ENCODE measurements at regions not wholly inside any gene's neighbourhood (a gene's known extent, or its start where the extent isn't known, plus 50 kb on each side); places are given as distances from the start of the nearest gene placed in this dataset.
A peak's percentile ranks its signal among the peaks of the same experiment; 100 is the strongest.

DNA sequence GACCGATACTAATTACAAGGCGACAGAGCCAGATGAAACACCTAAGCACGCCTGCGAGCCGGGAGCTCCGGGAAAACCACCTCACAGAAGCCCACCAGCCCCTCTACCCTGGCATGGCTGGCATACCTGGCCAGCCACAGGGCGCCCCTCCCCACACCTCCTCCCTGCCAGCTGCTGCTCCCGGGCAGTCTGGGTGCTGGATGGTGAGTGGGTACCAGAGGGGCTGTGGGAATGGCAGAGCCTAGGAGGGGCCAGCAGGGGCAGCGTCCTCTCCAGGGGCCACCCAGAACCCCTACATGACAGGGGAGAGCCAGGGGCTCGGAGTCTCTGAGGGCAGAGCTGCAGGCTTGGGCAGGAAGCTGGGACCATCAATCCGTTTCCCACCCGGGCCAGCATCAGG lies 58.7 kb upstream of the GPC1 start:
- Mint-ChIP-seq H3K27ac (ENCODE audit: low read depth, unreplicated experiment) (no peak overlapping the region), H3K4me3 (ENCODE audit: unreplicated experiment) (no peak overlapping the region), H3K36me3 (ENCODE audit: insufficient read depth, unreplicated experiment) (no peaks in the 10 kb centered on the region), H3K9me3 (ENCODE audit: unreplicated experiment) (no peaks in the 10 kb centered on the region), H3K27me3 (ENCODE audit: insufficient read depth, unreplicated experiment) (no peaks in the 10 kb centered on the region), H3K4me1 (ENCODE audit: insufficient read depth, unreplicated experiment) (peaks cover 5% of the 10 kb centered on the region)
- ChIA-PET POLR2A (interaction anchor here (1.4 kb wide), 1 partner anchor 12 kb away, joined by 6 read pairs; no protein-coding TSS in a partner anchor), CTCF (interaction anchor here (0.5 to 0.7 kb wide), 2 partner anchors 64 to 171 kb away, joined by 3 read pairs; no protein-coding TSS in a partner anchor)
- no TSS peak for BruUV-seq (replicated peaks)
- intact Hi-C loops (cut with micrococcal nuclease), result no loop called here
- no peak for DNase-seq (ENCODE audit: unreplicated experiment)
- TF ChIP-seq CTCF (IDR thresholded peaks at IDR 0.05; ENCODE audit: unreplicated experiment), result no peak

- Mint-ChIP-seq H3K4me1 (ENCODE audit: insufficient read depth, unreplicated experiment) (peaks cover 5% of the 10 kb centered on the region), H3K27me3 (ENCODE audit: insufficient read depth, unreplicated experiment) (no peaks in the 10 kb centered on the region), H3K4me3 (ENCODE audit: unreplicated experiment) (no peak overlapping the region), H3K9me3 (ENCODE audit: unreplicated experiment) (no peaks in the 10 kb centered on the region), H3K27ac (ENCODE audit: low read depth, unreplicated experiment) (no peak overlapping the region), H3K36me3 (ENCODE audit: insufficient read depth, unreplicated experiment) (no peaks in the 10 kb centered on the region)
- BruUV-seq (replicated peaks), result no TSS peak
- CTCF ChIA-PET, result interaction anchor here (0.5 kb wide), 1 partner anchor 172 kb away, joined by 3 read pairs; no protein-coding TSS in a partner anchor
- intact Hi-C loops (cut with micrococcal nuclease), result no loop called here
- POLR2A ChIA-PET, result no interaction called here
- no peak for DNase-seq (ENCODE audit: unreplicated experiment)
- no peak for TF ChIP-seq CTCF (IDR thresholded peaks at IDR 0.05; ENCODE audit: unreplicated experiment)
Measured at GRCh38 chr2:240377366-240377765, 58.1 kb upstream of the GPC1 start.

DNA sequence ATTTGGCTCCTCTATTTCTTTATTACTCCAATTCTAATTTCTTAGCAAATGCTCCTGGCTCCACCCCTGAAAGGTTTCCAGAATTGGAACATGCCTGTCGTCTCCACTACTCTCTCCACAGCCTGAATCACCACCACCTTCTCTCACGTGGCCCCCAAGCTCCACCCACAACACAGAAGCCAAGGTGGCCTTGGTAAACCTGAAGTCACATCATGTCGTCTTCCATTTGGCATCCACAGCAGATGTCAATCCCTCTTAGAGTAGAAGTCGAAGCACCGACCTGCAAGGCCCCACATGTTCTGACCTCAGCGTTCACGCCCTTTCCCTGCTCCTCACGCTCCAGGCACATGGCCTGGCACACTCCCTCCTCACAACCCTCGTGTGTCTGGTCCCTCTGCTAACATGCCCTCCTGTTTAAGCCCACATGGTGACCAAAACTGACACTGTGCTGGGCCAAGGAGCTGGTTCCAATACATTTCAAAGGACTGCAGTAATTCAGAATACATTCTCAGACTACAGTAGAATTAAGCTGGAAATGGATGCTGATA lies 56.3 kb upstream of the GPC1 start:
- no TSS peak for BruUV-seq (replicated peaks)
- no peak for DNase-seq (ENCODE audit: unreplicated experiment)
- TF ChIP-seq CTCF (IDR thresholded peaks at IDR 0.05; ENCODE audit: unreplicated experiment), result no peak
- Mint-ChIP-seq H3K4me3 (ENCODE audit: unreplicated experiment) (no peak overlapping the region), H3K27ac (ENCODE audit: low read depth, unreplicated experiment) (no peak overlapping the region), H3K4me1 (ENCODE audit: insufficient read depth, unreplicated experiment) (peaks cover 5% of the 10 kb centered on the region), H3K27me3 (ENCODE audit: insufficient read depth, unreplicated experiment) (no peaks in the 10 kb centered on the region), H3K9me3 (ENCODE audit: unreplicated experiment) (no peaks in the 10 kb centered on the region), H3K36me3 (ENCODE audit: insufficient read depth, unreplicated experiment) (no peaks in the 10 kb centered on the region)
- intact Hi-C loops (cut with micrococcal nuclease), result no loop called here
- POLR2A ChIA-PET, result interaction anchor here (1.2 kb wide), 1 partner anchor 9 kb away, joined by 3 read pairs; no protein-coding TSS in a partner anchor
- CTCF ChIA-PET, result no interaction called here

DNA sequence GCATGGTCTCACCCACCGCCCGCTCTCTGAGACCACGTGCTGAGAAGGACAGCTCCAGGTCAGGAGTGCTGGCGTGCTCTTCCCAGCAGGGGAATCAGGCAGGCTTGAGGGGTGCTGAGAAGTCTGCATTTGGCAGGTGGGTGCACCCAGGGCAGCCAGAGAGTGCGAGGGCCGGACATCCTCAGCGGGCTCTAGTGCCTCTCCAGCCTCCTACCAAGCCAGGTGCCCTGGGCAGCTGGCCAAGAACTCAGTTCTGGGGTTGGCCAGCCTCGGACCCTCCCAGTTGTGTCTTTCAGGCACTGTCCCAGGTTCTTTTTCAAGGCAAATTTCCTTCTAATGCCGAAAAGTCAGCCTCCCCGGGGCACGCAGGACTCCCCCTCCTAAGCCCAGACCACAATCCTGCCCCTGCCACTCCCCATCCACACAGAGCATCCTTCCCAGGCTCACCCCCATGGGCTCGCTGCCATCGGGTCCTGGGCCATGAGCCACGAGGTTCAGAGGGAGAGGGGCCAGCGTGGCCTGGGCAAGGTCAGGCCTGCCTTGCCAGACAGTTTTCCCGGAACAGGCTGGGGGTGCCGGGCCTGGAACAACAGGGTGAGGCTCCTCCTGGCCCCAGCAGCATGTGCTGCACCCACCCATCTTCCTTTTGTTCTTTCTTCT lies 52.2 kb upstream of the GPC1 start:
- peak overlapping the region; percentile 64 for H3K27ac Mint-ChIP-seq (ENCODE audit: low read depth, unreplicated experiment)
- H3K9me3 Mint-ChIP-seq (ENCODE audit: unreplicated experiment), result no peaks in the 10 kb centered on the region
- no peaks in the 10 kb centered on the region for H3K27me3 Mint-ChIP-seq (ENCODE audit: insufficient read depth, unreplicated experiment)
- BruUV-seq (replicated peaks), result no TSS peak
- no peak for TF ChIP-seq CTCF (IDR thresholded peaks at IDR 0.05; ENCODE audit: unreplicated experiment)
- H3K36me3 Mint-ChIP-seq (ENCODE audit: insufficient read depth, unreplicated experiment), result no peaks in the 10 kb centered on the region
- intact Hi-C loops (cut with micrococcal nuclease), result no loop called here
- no peak for DNase-seq (ENCODE audit: unreplicated experiment)
- ChIA-PET POLR2A (no interaction called here), CTCF (interaction anchor here (1.2 kb wide), 1 partner anchor 47 kb away, joined by 4 read pairs; no protein-coding TSS in a partner anchor)
- no peak overlapping the region for H3K4me3 Mint-ChIP-seq (ENCODE audit: unreplicated experiment)
- peaks cover 11% of the 10 kb centered on the region for H3K4me1 Mint-ChIP-seq (ENCODE audit: insufficient read depth, unreplicated experiment)
